ENCODE measurements at regions not wholly inside any gene's neighbourhood (a gene's known extent, or its start where the extent isn't known, plus 50 kb on each side); places are given as distances from the start of the nearest gene placed in this dataset.
A peak's percentile ranks its signal among the peaks of the same experiment; 100 is the strongest.
"Not testable (repeated sequence)": the region's sequence is repeated elsewhere in the genome, so short reads cannot be mapped to it uniquely, and the experiment has no call there.

DNA sequence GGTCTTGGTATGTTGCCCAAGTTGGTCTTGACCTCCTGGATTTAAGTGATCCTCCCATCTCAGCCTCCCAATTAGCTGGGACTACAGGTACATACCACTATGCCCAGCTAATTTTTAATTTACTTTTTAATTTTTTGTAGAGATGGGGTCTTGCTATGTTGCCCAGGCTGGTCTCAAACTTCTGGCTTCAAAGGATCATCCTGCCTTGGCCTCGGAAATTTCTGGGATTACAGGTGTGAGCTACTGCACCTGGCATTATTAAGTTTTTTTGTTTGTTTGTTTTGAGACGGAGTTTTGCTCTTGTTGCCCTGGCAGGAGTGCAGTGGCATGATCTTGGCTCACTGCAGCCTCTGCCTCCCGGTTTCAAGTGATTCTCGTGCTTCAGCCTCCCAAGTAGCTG is 195.7 kb upstream of the HAAO start:
- DNase-seq: not testable (repeated sequence)

DNA sequence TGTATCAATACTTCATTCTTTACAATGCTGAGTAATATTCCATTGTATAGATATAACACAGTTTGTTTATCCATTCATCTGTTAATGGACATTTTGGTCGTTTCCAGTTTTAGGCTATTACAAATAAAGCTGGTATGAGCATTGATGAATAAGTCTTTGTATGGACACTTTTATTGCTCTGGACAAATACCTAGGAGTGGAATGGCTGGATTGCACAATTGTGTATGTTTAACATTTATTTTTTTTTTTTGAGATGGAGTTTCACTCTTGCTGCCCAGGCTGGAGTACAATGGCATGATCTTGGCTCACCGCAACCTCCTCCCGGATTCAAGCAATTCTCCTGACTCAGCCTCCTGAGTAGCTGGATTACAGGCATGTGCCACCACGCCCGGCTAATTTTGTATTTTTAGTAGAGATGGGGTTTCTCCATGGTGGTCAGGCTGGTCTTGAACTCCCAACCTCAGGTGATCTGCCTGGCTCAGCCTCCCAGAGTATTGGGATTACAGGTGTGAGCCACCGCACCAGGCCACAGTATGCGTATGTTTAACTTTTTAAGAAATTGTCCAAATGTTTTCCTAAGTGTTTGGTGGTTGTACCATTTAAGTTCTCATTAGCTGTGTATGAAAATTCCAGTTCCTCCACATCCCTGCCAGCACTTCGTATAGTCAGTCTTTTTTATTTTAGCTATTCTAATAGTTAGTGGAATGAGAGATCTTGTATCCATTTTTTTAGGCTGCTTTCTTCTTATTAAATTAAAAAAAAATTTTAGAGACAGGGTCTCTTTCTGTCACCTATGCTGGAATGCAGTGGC is 194.9 kb upstream of the HAAO start:
- DNase-seq: no peak

DNA sequence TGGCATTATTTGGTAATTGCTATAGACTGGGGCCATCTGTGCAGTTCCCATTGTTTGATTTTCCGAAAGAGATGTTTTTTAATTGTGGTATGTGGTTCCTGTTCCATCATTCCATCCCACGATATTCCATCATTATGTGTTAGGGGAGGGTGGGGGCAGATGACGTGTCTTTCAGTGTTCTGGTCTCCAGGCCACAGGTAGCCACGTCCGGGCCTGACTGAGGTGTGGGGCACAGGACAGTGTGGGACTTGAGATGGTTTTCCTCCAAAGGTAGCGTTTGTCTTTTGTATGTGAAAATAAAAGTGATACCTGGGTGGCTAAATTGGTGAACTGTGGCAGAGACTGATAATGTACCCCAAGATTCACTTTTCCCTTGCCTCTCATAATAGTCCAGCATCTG is 192.2 kb upstream of the HAAO start:
- DNase-seq: no peak

DNA sequence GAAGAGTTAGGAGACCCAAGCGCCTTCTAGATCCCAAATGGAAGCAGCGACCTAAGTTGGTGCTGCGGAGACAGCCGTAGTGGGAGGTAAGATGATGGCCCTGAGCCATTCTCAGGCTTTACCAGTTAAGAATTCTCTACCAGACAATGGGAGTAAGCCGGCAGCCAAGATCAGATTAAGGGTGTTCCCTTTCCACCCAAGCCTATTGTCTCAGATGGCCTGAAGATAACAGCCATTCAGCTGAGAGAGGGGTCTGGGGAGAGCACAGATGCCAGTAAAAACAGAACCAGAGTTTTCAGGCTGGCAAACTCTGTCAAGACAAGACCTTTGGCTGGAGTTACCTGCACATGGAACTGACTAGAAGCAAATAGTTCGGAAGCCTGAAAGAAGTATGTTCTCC is 191.7 kb upstream of the HAAO start:
- no peak for DNase-seq

DNA sequence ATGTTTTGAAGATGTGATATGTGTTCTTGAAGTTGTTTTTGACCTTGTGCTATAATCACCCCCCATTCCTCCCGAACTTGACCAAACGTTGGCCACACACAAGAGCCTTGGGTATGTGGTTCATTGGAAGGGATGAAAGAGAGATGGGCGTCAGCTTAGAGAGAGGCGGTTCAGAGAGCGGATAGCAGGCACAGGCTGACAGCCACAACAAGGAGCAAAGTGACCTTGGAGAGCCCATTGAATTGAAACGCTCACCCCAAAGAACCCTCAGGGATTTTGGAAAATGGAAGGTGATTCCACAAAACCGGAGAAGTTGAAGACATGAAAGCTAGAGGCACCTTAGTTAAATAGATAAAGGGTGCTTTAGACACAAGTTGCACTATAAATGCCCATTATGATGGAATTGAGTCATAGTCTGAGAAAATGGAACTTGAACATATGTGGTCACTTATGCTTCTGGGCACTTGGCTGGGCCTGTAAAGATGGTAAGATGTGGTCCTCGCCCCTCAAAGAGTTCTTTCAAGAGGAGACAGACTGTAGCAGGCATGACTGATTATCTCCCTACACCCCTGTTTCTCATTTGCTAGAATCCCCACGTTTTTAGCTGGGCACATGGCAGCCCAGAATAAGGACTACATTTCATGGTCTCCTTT is 188.5 kb upstream of the HAAO start:
- DNase-seq: no peak

DNA sequence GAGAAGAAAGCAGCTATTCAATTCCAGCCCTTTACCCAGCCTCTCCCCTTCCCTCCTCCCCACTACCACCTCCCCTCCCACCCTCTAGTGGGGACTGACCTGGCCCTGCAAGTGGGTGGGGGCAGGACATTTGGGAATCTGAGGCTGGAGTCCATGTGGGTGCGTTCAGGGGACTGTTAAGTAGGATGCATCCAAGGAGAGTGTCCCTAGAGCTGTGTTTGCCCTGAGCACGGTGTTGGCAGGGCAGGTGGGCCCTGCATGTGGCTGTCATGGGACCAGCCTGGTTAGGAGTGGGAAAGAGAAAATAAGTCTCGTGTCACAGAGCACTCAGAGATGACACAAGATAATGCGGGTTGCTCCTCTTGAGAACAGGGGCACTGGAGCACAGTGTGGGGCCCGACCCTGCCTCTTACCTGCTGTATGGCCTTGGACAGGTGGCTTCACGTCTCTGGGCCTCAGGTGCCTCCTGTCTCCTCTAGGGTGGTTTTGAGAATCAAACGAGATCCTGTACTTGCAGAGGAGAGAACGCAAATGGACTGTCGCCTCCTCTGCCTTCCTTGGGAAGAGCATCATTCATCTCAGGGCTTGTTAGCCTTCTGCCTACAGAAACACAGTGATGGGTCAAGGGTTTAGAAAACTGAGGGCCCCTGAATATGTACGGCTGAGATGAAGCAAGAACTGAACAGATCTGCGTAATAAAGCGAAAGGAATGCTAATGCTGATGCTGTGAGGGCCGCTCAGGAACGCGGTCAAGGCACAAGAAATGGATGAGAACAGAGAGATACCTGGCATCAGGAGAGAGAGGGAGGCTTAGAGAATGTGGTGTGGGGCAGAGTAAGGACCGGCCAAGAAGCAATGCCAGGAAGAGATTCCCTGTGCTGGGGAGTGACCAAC is 187.7 kb upstream of the HAAO start:
- DNase-seq: no peak

DNA sequence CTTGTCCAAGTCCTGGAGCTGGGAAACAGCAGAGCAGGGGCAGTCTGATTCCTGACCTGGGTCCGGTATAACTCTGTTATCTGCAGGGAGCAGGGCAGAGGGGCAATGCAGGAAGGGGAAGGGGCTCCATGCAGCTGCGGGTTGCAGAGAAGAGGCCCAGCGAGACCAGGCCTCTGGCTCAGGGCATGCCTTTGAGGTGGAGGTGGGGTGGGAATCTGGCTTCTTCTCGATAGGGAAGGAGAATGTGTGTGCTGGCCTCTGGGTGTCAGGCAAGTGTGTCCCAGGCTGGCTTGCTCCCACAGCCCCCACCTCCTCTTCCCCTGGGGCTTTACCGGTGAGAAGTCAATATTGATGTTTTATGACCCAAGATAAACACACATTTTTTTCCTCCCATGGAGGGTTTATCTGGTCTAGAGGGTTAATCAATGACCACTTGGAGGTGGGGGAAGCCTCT is 187.1 kb upstream of the HAAO start:
- no peak for DNase-seq

DNA sequence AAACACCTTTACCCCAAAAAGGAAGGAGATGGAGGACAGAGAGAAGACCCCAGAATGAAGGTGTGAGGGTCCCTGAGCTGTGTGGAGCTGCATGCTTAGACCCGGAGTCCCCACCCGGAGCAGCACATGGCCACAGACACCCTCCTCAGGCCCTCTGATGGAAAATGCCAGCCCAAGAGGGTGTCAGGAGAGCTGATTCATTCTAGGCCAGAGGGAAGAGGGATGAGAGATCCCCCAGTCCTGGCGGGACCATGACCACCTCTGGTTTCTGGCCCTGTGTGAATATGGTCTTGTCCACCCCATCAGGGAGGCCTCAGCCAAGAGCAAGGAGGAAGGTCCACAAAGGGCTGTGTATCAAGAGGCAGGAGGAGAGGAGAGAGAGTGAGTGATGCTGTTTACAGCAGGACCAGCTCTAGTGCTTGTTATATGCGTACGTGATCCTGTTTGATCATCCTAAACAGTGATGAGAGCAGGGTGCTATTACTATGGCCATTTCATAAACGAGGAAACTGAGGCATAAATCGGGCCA is 186.6 kb upstream of the HAAO start:
- DNase-seq: no peak

DNA sequence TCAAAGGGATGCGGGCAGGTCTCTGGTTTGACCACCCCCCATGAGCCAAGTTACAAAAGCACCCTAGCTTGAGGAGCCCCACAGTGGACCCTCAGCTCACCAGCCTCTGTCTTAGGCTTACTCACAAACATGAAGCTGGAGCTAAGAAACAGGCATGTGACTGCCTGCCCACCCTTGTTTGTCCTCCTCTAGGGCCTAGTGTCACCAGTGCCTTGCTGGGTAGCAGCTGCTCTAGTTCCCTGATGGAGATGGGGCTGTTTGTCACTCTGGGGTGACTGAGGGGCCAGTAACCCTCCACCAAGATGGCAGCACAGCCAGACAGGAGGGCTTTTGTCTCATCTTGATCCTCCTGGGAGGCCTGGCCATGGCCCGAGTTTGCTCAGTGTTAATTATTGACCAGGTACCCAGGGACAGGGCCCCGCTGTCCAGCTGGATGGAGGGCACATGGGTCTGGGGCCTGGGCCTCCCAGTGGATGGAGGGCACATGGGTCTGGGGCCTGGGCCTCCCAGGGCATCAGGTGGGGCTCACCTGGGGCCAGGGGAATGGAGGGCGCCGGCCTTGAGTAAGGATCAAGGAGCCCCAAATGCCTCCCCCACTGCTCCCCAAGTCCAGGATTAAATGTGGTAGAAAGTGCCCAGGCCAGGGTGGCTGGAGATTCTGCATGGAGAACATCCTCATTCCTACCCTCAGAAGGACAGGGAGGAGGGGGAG is 185.9 kb upstream of the HAAO start:
- no peak for DNase-seq

DNA sequence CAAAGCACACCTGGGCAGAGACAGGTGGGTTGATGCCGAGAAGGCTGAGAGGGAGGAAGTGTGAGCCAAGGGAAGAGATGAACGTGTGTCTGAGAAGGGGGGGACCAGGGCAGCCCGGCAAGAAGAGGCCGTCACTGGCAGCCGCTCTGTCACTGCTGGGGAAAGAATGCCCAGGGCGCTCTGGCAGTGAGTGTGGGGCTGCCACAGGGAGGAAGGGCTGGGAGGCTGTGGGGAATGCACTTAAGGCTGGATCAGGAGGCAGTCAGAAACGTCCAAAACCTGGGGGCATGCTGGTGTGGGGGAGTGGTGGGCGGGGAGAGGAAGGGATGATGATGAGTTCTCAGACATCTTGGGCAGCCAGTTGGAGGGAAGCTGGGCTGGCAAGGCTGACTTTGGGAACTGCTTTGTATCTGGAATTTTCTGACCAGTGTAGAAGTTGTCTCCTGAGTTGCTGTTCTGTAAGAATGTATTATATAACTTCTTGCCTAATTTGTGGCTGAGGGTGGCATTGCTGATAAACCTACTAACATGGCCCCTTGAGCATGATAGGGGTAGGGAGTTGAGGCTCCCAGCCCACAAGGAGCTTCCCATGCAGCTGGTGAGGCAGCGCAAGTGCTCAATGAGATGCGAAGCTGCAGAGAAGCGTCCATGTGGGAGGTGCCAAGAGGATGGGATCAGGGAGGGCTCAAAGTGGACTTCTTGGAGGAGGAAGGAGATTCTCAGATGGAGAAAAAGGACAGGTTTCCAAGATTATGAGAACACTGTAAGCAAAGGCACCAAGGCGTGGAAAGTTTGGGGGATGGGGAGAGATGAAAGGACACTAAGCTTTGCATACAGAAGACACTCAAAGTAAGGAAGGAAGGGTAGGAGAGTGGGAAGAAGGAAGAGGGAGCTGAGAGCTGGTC is 185.1 kb upstream of the HAAO start:
- no peak for DNase-seq

DNA sequence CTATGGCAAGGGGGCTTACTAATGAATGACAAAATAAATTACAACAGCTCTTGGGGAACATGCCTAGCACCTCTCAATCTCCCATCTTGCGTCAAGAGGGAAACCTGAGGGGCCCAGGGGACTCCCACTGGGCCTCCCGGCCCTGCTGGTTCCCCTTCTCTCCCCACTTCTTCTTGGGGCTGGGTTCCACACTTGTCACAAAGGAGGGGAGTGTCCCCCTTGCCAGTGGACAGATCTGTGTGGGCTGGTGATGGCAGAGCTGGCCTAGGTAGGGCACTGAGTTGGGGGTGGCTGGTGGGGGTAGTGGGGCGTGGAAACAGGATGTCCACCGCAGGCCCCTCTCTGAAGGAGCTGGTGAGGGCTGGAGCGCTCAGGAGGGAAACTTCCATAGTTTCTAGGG is 184.0 kb upstream of the HAAO start:
- no peak for DNase-seq

DNA sequence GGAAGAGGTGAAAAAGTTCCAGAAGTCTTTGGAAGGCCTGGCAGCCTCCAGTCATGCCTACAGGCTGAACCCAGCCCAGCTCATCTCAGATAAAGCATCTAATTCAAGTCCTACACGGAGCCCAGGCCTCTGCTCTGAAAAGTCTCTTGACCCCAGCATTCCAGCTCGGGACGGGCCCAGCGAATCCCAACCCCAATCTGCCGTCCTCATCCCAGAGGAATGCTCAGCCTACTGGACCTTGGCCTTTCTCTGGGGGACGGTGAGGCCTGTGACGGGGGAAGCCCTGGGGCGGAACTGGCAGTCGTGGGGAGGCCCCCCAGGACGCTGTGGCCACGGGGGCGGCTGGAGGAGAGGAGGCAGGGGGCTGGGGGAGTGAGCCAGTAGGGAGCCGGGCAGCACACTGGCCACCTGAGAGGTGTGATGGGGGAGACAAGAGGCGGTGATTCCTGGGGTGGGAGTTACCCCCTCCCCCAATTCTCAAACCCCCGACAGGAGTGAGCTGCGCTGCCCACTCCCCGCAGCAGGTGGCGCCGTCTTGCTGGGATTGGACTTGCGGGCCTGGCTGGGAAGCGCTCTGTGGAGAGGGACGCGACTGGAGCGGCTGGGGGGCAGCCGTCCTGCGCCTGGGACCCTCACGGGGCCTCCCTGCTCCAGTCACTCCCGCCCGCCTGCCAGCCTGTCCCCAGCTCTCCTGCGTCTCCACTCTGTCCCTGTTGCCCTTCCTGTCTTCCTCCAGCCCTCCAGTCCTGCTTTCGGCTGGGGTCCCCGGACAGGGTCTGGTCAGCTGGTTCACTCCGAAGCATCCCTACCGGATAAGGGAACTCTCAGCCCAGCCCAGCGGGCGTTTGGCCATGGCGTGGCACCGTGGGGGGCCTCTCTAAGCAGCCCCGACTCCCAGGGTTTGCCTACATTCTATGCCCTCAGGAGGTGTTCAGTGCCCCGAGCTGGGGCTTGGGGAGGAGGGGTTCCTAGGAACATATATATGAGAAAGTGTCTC is 182.6 kb upstream of the HAAO start:
- peak; percentile 50 to 76 for DNase-seq

DNA sequence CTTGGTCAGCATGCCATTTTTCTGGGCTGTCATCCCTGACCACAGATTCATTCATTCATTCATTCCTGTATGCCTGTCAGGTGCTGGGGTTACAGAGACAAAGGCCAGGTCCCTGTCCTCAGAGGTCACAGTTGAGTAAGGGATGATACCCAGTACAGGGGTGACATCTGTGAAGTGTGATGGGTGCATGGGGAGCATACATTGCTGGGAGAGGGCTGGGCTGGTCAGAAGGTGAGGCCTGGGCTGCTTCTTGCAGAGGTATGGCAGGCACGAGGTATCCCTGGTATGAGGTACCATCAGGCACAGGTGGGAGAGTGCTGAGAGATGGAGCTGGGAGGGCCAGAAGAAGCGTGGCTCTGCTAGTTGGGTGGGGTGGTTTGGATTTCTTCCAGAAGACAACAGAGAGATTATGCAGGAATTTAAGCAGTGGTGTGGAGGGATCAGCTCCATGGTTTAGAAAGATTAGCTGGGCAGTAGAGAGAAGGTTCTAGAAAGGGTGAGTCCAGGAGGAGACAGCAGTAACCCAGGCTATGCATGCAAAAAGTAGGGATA is 181.9 kb upstream of the HAAO start:
- no peak for DNase-seq

DNA sequence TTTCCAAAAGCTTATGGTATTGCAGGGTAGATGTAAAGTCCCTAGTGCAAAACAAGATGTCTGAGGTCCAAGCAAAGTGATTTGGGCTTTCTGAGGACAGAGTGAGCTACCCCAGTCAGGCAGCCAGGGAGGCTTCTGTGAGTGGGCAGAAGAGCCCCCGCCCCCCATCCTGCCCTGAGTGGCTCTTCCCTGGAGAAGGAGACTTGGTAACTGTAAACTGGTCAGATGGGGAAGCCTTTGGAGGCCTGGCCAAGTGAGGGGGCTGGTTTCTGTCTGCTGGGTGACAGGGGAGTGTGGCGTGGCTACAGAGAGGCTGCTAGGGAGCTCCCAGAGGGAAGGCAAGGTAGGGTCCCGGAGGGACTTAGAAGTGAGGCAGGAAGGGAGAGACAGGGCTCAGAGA is 181.3 kb upstream of the HAAO start:
- no peak for DNase-seq

DNA sequence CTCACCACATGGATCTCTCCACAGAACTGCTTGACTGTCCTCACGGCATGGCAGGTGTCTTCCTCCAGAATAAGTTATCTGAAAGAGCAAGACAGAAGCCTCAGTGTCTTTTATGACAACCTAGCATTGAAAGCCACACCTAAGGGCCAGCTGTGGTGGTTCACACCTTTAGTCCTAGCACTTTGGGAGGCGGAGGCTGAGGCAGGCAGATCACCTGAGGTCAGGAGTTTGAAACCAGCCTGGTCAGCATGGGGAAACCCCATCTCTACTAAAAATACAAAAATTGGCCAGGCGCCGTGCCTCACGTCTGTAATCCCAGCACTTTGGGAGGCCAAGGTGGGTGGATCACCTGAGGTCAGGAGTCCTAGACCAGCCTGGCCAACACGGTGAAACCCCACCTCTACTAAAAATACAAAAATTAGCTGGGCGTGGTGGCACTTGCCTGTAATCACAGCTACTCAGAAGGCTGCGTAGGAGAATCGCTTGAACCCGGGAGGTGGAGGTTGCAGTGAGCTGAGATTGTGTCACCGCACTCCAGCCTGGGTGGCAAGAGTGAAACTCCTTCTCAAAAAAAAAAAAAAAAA is 180.6 kb upstream of the HAAO start:
- DNase-seq: not testable (repeated sequence)

DNA sequence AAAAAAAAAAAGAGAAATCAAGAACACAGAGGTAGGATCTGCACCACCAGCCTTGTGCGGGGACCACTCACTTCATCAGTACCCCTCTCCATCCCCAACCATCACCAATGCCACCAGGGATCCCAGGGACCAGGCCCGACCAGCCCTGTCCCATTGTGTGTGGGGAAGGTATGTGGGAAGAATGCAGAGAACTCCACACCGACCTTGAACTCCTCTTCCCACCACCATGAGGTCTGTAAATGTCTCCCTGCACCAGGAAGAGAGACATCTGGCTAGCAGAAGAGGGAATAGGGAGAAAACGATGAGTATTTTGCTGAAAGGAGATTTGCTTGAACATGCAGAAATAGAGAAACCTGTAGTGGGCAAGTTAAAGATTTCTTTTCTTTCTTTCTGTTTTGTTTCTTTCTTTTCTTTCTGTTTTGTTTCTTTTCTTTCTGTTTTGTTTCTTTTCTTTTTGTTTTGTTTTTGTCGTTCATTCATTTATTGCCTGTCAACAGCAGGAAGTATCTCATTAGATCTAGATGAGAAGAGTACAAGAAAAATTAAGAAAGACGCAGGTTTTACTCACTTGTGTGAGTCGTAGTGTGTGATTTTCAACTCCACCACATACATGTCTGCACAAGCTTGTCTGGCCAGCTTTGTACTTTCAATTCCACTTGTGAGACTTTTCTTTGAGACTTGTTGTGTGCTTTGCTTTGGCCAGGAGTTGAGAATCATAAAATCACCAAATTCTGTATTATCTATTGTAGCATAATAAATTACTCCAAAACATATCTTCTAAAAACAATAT is 179.8 kb upstream of the HAAO start:
- DNase-seq: no peak

DNA sequence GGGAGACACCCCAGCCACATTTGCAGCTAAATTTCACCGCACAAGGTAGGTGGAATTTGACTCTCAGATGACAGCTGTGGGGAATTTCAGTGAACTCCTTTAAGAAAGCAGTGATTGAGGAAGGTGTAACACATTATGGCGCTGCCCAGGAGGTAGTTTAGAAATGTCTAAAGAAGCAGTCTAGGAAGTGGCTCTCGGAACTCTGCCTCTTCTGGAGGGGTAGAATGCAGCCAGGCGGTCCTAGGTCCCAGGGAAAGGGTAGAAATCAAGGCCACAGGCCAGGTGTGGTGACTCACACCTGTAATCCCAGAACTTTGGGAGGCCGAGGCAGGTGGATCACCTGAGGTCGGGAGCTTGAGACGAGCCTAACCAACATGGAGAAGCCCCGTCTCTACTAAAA is 179.0 kb upstream of the HAAO start:
- no peak for DNase-seq

DNA sequence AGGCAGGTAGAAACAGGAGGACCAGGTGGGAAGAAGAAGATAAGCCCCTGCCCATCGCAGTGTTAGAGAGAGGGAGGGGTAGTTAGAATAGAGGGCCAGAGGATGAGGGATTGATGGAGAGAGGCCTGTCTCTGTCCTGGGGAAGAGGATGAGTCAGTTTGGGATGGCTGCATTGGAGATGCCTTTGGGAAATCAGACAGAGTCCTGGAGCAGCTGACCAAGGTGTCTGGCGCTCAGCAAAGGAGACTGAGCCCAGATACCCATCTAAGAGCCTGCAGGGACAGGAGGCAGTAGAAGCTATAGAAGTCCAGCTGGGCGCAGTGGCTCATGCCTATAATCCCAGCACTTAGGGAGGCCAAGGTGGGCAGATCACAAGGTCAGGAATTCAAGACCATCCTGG is 177.8 kb upstream of the HAAO start:
- DNase-seq: no peak
